ENCODE measurements at regions not wholly inside any gene's neighbourhood (a gene's known extent, or its start where the extent isn't known, plus 50 kb on each side); places are given as distances from the start of the nearest gene placed in this dataset.

GRCh38 chr5:126030698-126031097 is 392.5 kb upstream of the GRAMD2B start:
- TF ChIP-seq CTCF (conservative IDR thresholded peaks at IDR 0.05; ENCODE audit: low read depth, low read length) (no peak), EZH2 (IDR thresholded peaks at IDR 0.05; ENCODE audit: low read length, unreplicated experiment) (no peak), EZH2phosphoT487 (IDR thresholded peaks at IDR 0.05; ENCODE audit: borderline replicate concordance, low read length) (no peak)
